ENCODE measurements at regions not wholly inside any gene's neighbourhood (a gene's known extent, or its start where the extent isn't known, plus 50 kb on each side); places are given as distances from the start of the nearest gene placed in this dataset.

DNA sequence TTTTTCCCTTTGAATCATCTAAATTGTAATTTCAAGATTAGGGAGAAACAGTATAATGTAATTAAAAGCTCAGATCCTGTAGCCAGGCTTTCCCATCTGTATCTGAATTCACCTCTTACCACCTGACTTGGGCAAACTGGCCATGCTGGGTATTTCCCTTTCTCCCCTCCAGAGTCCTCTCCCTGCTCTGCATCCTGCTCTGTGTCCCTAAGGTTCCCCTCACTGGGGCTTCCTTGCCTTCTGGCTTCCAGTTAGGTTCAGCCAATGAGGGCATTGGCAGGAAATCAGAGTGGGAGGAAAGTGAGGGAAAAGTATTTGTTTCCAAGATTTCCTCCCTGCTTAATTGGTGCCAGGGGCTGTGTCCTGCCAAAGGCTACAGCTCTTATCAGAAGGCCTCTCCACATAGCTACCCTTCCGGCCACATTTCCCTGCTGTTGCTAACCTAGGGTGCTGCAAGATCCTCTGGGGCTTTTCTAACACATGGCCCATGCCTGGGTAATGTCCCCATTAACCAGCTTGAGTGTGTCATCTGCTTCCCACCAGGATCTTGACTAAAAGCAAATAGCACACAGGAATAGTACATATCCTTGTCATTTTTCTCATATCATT lies 51.0 kb upstream of the MPDZ start:
- Histone ChIP-seq H3K36me3 (ENCODE audit: insufficient read depth) (no peaks in the 10 kb centered on the region), H3K9ac (no peak overlapping the region), H3K27me3 (ENCODE audit: insufficient read depth, low read depth) (no peaks in the 10 kb centered on the region), H3K4me1 (ENCODE audit: low read depth, poor library complexity, severe bottlenecking) (no peaks in the 10 kb centered on the region), H3K4me3 (IDR thresholded peaks at IDR 0.05; ENCODE audit: insufficient read depth, low read depth, low read length) (no peak overlapping the region), H4K20me1 (ENCODE audit: insufficient read depth) (no peaks in the 10 kb centered on the region), H3K27ac (no peak overlapping the region), H3K4me2 (no peak overlapping the region), H2AFZ (ENCODE audit: low read depth) (no peak overlapping the region), H3K79me2 (ENCODE audit: insufficient read depth, low read depth) (no peaks in the 10 kb centered on the region)
- TF ChIP-seq, protein P1, sequence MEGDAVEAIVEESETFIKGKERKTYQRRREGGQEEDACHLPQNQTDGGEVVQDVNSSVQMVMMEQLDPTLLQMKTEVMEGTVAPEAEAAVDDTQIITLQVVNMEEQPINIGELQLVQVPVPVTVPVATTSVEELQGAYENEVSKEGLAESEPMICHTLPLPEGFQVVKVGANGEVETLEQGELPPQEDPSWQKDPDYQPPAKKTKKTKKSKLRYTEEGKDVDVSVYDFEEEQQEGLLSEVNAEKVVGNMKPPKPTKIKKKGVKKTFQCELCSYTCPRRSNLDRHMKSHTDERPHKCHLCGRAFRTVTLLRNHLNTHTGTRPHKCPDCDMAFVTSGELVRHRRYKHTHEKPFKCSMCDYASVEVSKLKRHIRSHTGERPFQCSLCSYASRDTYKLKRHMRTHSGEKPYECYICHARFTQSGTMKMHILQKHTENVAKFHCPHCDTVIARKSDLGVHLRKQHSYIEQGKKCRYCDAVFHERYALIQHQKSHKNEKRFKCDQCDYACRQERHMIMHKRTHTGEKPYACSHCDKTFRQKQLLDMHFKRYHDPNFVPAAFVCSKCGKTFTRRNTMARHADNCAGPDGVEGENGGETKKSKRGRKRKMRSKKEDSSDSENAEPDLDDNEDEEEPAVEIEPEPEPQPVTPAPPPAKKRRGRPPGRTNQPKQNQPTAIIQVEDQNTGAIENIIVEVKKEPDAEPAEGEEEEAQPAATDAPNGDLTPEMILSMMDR (conservative IDR thresholded peaks at IDR 0.05; ENCODE audit: low read depth, low read length) = no peak

All from KMS-11 (cell line).